Spleen (tissue), 11 donors: ENCODE measurements at regions not wholly inside any gene's neighbourhood (a gene's known extent, or its start where the extent isn't known, plus 50 kb on each side); places are given as distances from the start of the nearest gene placed in this dataset.

Experiments used
- DNase-seq: peaks from one replicate; pipeline ENCODE4 v3.0.0-alpha.2; 2020
- H3K27ac ChIP-seq, 8 donors: fragments of 200-600 bp; sonication (generic) in 7 of 8; 1 replicate in 4 of 8; 2 replicates in 4 of 8; pipeline versions ENCODE4 v1.5.0 to v1.8.0; 2016 to 2021; ENCODE audit warnings: inconsistent platforms in 4 of 8, mild to moderate bottlenecking in 4 of 8, moderate library complexity in 1 of 8
- H3K27me3 ChIP-seq, 7 donors: fragments of 200-600 bp; sonication (generic) in 6 of 7; replicated peaks in 1 of 7; 1 replicate in 4 of 7; 2 replicates in 3 of 7; pipeline versions ENCODE4 v1.5.0 to v1.8.0; 2016 to 2021; ENCODE audit warnings: inconsistent platforms in 3 of 7, mild to moderate bottlenecking in 1 of 7
- H3K36me3 ChIP-seq, 6 donors: fragments of 200-600 bp; sonication (generic) in 5 of 6; 1 replicate in 4 of 6; 2 replicates in 2 of 6; pipeline versions ENCODE4 v1.5.0 to v1.8.0; 2016 to 2021; ENCODE audit warnings: inconsistent platforms in 2 of 6
- H3K4me1 ChIP-seq, 6 donors: fragments of 200-600 bp; sonication (generic) in 5 of 6; 1 replicate in 3 of 6; 2 replicates in 3 of 6; pipeline versions ENCODE4 v1.5.0 to v1.8.0; 2016 to 2021; ENCODE audit warnings: inconsistent platforms in 3 of 6
- H3K4me3 ChIP-seq, 8 donors: fragments of 200-600 bp; sonication (generic) in 7 of 8; 1 replicate in 4 of 8; 2 replicates in 4 of 8; pipeline versions ENCODE4 v1.5.0 to v1.8.0; 2016 to 2021; ENCODE audit warnings: inconsistent platforms in 4 of 8, mild to moderate bottlenecking in 4 of 8, moderate library complexity in 2 of 8
- H3K9me3 ChIP-seq, 8 donors: fragments of 200-600 bp; sonication (generic) in 7 of 8; 1 replicate in 4 of 8; 2 replicates in 4 of 8; pipeline versions ENCODE4 v1.5.0 to v1.8.0; 2016 to 2021; ENCODE audit warnings: inconsistent platforms in 4 of 8
- CTCF ChIP-seq, 11 experiments: fragments of 200-600 bp in 7 of 11; fragments of 450-650 bp in 4 of 11; sonication (generic) in 4 of 11; IDR thresholded peaks in 8 of 11; conservative IDR thresholded peaks in 3 of 11; 1 replicate in 7 of 11; 2 replicates in 4 of 11; pipeline versions ENCODE4 v1.4.0 to v1.8.0; 2016 to 2021; ENCODE audit warnings: antibody characterized with exemption in 11 of 11, inconsistent platforms in 4 of 11, mild to moderate bottlenecking in 1 of 11
- POLR2A ChIP-seq, 3 donors: fragments of 450-650 bp; IDR thresholded peaks; one replicate each; pipeline ENCODE4 v1.5.1; 2017; ENCODE audit warnings: antibody characterized with exemption in 3 of 3, mild to moderate bottlenecking in 1 of 3
- POLR2AphosphoS5 ChIP-seq, 3 donors: sonication (generic); formaldehyde crosslinking; IDR thresholded peaks; one replicate each; pipeline ENCODE4 v1.5.1; 2017; ENCODE audit warnings: antibody characterized with exemption in 3 of 3
- WGBS, 5 donors: extraction: QIAGEN DNeasy Blood & Tissue Kit in 3 of 5; methylation state at CpG; one replicate each; pipeline versions ENCODE4 v1.1.5 to v1.1.7; 2013 to 2018; 5-methylcytosine and 5-hydroxymethylcytosine counted together
- intact Hi-C: fragments of 100-400 bp; cut with DNase I; formaldehyde crosslinking; loops from one replicate; pipeline ENCODE4 v1.15.0; 2023; ENCODE audit warnings: low total_unique reads
- donor health status: healthy with polysubstance abuse.
- donor health status: DM: no; HTN: no; CAD: no; lungs with moderate emphysema.
- donor health status: DM: no; HTN: no; CAD: no.
- donor health status: Bipolar disorder and iron deficiency.
- donor health status: healthy.
- donor health status: DM: no; HTN: no; CAD: no.
- donor health status: DM: yes; HTN: yes; CAD: no.

- H3K36me3 ChIP-seq, result no peaks in the 10 kb centered on the region
- TF ChIP-seq POLR2A (IDR thresholded peaks at IDR 0.05) (no peak), CTCF (IDR thresholded peaks at IDR 0.05 in 8 of 11, conservative IDR thresholded peaks at IDR 0.05 in 3 of 11) (no peak), POLR2AphosphoS5 (IDR thresholded peaks at IDR 0.05) (no peak)
- intact Hi-C loops, result no loop called here
- no peaks in the 10 kb centered on the region for H3K9me3 ChIP-seq
- DNase-seq, result no peak
- no peak overlapping the region for H3K27ac ChIP-seq
- H3K27me3 ChIP-seq, result peaks cover 0 to 21% (median 0%) of the 10 kb centered on the region in 7 donors
- H3K4me3 ChIP-seq, result no peak overlapping the region
- WGBS, 5 donors, result 85 to 94% (median 91%) methylated on average over 3 of the region's 3 CpGs
- no peaks in the 10 kb centered on the region for H3K4me1 ChIP-seq
Measured at GRCh38 chr9:34876096-34876495, 82.0 kb upstream of the PHF24 start.

- TF ChIP-seq CTCF (IDR thresholded peaks at IDR 0.05 in 8 of 11, conservative IDR thresholded peaks at IDR 0.05 in 3 of 11) (peak in 2 of 11 experiments; percentile 25 to 30), POLR2A (IDR thresholded peaks at IDR 0.05) (no peak)
- Histone ChIP-seq H3K27ac (no peak overlapping the region), H3K27me3 (no peaks in the 10 kb centered on the region), H3K4me3 (no peak overlapping the region), H3K9me3 (peaks cover 0 to 23% (median 15%) of the 10 kb centered on the region in 8 donors), H3K36me3 (no peaks in the 10 kb centered on the region), H3K4me1 (no peaks in the 10 kb centered on the region)
- intact Hi-C loops, result no loop called here
- WGBS, 5 donors, result 58 to 79% (median 68%) methylated on average over 2 of the region's 2 CpGs
- no peak for DNase-seq
Measured at GRCh38 chr9:34869390-34869789, 88.7 kb upstream of the PHF24 start.

GRCh38 chr9:34866614-34867013 lies 91.5 kb upstream of the PHF24 start:
- Histone ChIP-seq H3K27me3 (peaks cover 0 to 12% (median 0%) of the 10 kb centered on the region in 7 donors), H3K27ac (no peak overlapping the region), H3K4me3 (no peak overlapping the region), H3K36me3 (no peaks in the 10 kb centered on the region), H3K4me1 (no peaks in the 10 kb centered on the region), H3K9me3 (peaks cover 0 to 43% (median 25%) of the 10 kb centered on the region in 8 donors)
- TF ChIP-seq POLR2AphosphoS5 (IDR thresholded peaks at IDR 0.05), result no peak
- no peak for TF ChIP-seq POLR2A (IDR thresholded peaks at IDR 0.05)
- TF ChIP-seq CTCF (IDR thresholded peaks at IDR 0.05 in 8 of 11, conservative IDR thresholded peaks at IDR 0.05 in 3 of 11), result no peak
- intact Hi-C loops, result no loop called here
- DNase-seq, result no peak

GRCh38 chr9:34863426-34863825 lies 94.7 kb upstream of the PHF24 start:
- Histone ChIP-seq H3K27ac (no peak overlapping the region), H3K36me3 (no peaks in the 10 kb centered on the region), H3K27me3 (peaks cover 0 to 21% (median 0%) of the 10 kb centered on the region in 7 donors), H3K4me1 (no peaks in the 10 kb centered on the region), H3K9me3 (peaks cover 0 to 54% (median 29%) of the 10 kb centered on the region in 8 donors), H3K4me3 (no peak overlapping the region)
- 0 to 84% (median 38%) methylated on average over 1 of the region's 1 CpG for WGBS, 5 donors
- no peak for TF ChIP-seq CTCF (IDR thresholded peaks at IDR 0.05 in 8 of 11, conservative IDR thresholded peaks at IDR 0.05 in 3 of 11)
- no peak for TF ChIP-seq POLR2AphosphoS5 (IDR thresholded peaks at IDR 0.05)
- TF ChIP-seq POLR2A (IDR thresholded peaks at IDR 0.05), result no peak
- intact Hi-C loops, result no loop called here
- no peak for DNase-seq
